ENCODE measurements at regions not wholly inside any gene's neighbourhood (a gene's known extent, or its start where the extent isn't known, plus 50 kb on each side); places are given as distances from the start of the nearest gene placed in this dataset.

GRCh38 chr6:54646069-54646950 lies 200.3 kb upstream of the FAM83B start:
- DNase-seq, result no peak

GRCh38 chr6:54646951-54647664 lies 199.5 kb upstream of the FAM83B start:
- no peak for DNase-seq

- DNase-seq, result no peak
These were observed 192.2 kb upstream of the FAM83B start for GRCh38 chr6:54654381-54654780.

- DNase-seq, result no peak
These were observed 191.4 kb upstream of the FAM83B start for GRCh38 chr6:54655162-54655561.

GRCh38 chr6:54665278-54665677 lies 181.3 kb upstream of the FAM83B start:
- no peak for DNase-seq

GRCh38 chr6:54680531-54680930 lies 166.0 kb upstream of the FAM83B start:
- DNase-seq, result no peak

GRCh38 chr6:54681267-54681666 lies 165.3 kb upstream of the FAM83B start:
- no peak for DNase-seq

- no peak for DNase-seq
These were observed 164.6 kb upstream of the FAM83B start for GRCh38 chr6:54681987-54682386.

GRCh38 chr6:54689620-54690019 lies 157.0 kb upstream of the FAM83B start:
- no peak for DNase-seq

GRCh38 chr6:54690596-54690995 lies 156.0 kb upstream of the FAM83B start:
- DNase-seq, result no peak

- DNase-seq, result no peak
These were observed 151.5 kb upstream of the FAM83B start for GRCh38 chr6:54694928-54695532.

GRCh38 chr6:54695815-54696214 lies 150.8 kb upstream of the FAM83B start:
- no peak for DNase-seq

- DNase-seq, result no peak
These were observed 149.1 kb upstream of the FAM83B start for GRCh38 chr6:54697424-54697823.

- DNase-seq, result no peak
These were observed 147.6 kb upstream of the FAM83B start for GRCh38 chr6:54698974-54699373.

- DNase-seq, result no peak
These were observed 146.4 kb upstream of the FAM83B start for GRCh38 chr6:54700158-54700557.

- DNase-seq, result no peak
These were observed 143.8 kb upstream of the FAM83B start for GRCh38 chr6:54702772-54703171.

GRCh38 chr6:54706391-54706790 lies 140.2 kb upstream of the FAM83B start:
- no peak for DNase-seq

GRCh38 chr6:54706844-54707605 lies 139.5 kb upstream of the FAM83B start:
- no peak for DNase-seq

- peak in 1 of 14 donors; percentile 0 for DNase-seq
These were observed 136.1 kb upstream of the FAM83B start for GRCh38 chr6:54710456-54710855.

GRCh38 chr6:54716010-54716409 lies 130.6 kb upstream of the FAM83B start:
- DNase-seq, result no peak

GRCh38 chr6:54716877-54717276 lies 129.7 kb upstream of the FAM83B start:
- no peak for DNase-seq

- DNase-seq, result peak in 5 of 14 donors; percentile 0 to 15 (median 2)
These were observed 128.6 kb upstream of the FAM83B start for GRCh38 chr6:54717849-54718455.
